NT2/D1 (cell line): ENCODE measurements at regions not wholly inside any gene's neighbourhood (a gene's known extent, or its start where the extent isn't known, plus 50 kb on each side); places are given as distances from the start of the nearest gene placed in this dataset.

Source experiments
- DNase-seq: peaks from one replicate; pipeline ENCODE4 v3.0.0-alpha.2; 2011; ENCODE audit warnings: low read depth, low spot score
- H3K27me3 ChIP-seq: 2 replicates; pipeline ENCODE4 v1.6.0; 2011; ENCODE audit warnings: mild to moderate bottlenecking; ENCODE audit not compliant: insufficient read length, insufficient read depth
- H3K36me3 ChIP-seq: 2 replicates; pipeline ENCODE4 v1.6.1; 2011; ENCODE audit warnings: mild to moderate bottlenecking, low read length, mixed read lengths; ENCODE audit not compliant: insufficient read depth, insufficient read length
- H3K4me1 ChIP-seq: 2 replicates; pipeline ENCODE4 v1.5.1; 2011; ENCODE audit not compliant: insufficient read depth, insufficient read length
- H3K4me3 ChIP-seq: 2 replicates; pipeline ENCODE4 v1.5.1; 2011; ENCODE audit warnings: low read depth; ENCODE audit not compliant: insufficient read length
- H3K9ac ChIP-seq: 2 replicates; pipeline ENCODE4 v1.6.0; 2011; ENCODE audit warnings: low read depth; ENCODE audit not compliant: insufficient read length
- H3K9me3 ChIP-seq: 2 replicates; pipeline ENCODE4 v1.5.1; 2011; ENCODE audit warnings: mild to moderate bottlenecking, low read length; ENCODE audit not compliant: insufficient read depth
- SUZ12 ChIP-seq: IDR thresholded peaks from 2 replicates; pipeline ENCODE4 v1.6.1; 2011; ENCODE audit not compliant: insufficient read length, insufficient read depth; ENCODE audit errors: extremely low read depth
- YY1 ChIP-seq: IDR thresholded peaks from 2 replicates; pipeline ENCODE4 v1.6.1; 2011; ENCODE audit not compliant: insufficient read length, insufficient read depth
- ZNF274 ChIP-seq: IDR thresholded peaks from 2 replicates; pipeline ENCODE4 v1.6.1; 2011; ENCODE audit warnings: mild to moderate bottlenecking, low read depth, low read length

- no peaks in the 10 kb centered on the region for H3K27me3 ChIP-seq
- no peaks in the 10 kb centered on the region for H3K4me1 ChIP-seq
- H3K36me3 ChIP-seq = no peaks in the 10 kb centered on the region
- no peak for DNase-seq
- no peak overlapping the region for H3K4me3 ChIP-seq
- H3K9me3 ChIP-seq = no peaks in the 10 kb centered on the region
- no peak overlapping the region for H3K9ac ChIP-seq
- no peak for TF ChIP-seq SUZ12
- TF ChIP-seq YY1 = no peak
- TF ChIP-seq ZNF274 = no peak
Observed at GRCh38 chr10:3251172-3251571, 78.6 kb upstream of the PITRM1 start.

DNA sequence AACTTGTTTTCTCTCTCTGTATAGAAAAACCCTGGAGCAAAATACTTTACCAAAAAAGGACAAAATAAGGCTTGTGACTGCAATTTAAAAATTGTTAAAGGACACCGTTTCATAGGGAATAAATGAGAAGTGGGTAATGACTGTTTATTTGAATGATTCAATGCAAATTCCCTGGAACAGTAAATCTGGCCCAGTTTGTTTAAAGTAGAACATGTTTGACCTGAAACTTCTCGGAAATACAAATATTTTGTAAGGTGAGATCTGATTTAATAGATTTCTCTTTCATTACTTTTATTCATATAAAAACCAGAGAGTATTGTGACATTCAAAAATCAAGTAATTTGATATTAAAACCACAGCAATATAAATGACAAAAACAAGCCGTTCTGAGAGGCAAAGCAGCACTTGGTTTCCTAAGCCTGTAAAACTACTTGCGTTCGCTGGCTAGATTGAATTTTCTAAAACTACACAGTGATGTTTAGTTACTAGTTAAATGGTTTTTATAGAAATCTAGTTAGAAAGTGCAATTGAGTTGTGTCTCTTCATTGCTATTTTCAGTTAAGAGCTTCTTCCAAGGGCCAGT, 76.8 kb upstream of the PITRM1 start:
- H3K36me3 ChIP-seq = no peaks in the 10 kb centered on the region
- no peaks in the 10 kb centered on the region for H3K9me3 ChIP-seq
- H3K4me1 ChIP-seq = no peaks in the 10 kb centered on the region
- DNase-seq = no peak
- no peaks in the 10 kb centered on the region for H3K27me3 ChIP-seq
- no peak for TF ChIP-seq YY1
- no peak for TF ChIP-seq SUZ12
- no peak for TF ChIP-seq ZNF274
- no peak overlapping the region for H3K9ac ChIP-seq
- H3K4me3 ChIP-seq = no peak overlapping the region

DNA sequence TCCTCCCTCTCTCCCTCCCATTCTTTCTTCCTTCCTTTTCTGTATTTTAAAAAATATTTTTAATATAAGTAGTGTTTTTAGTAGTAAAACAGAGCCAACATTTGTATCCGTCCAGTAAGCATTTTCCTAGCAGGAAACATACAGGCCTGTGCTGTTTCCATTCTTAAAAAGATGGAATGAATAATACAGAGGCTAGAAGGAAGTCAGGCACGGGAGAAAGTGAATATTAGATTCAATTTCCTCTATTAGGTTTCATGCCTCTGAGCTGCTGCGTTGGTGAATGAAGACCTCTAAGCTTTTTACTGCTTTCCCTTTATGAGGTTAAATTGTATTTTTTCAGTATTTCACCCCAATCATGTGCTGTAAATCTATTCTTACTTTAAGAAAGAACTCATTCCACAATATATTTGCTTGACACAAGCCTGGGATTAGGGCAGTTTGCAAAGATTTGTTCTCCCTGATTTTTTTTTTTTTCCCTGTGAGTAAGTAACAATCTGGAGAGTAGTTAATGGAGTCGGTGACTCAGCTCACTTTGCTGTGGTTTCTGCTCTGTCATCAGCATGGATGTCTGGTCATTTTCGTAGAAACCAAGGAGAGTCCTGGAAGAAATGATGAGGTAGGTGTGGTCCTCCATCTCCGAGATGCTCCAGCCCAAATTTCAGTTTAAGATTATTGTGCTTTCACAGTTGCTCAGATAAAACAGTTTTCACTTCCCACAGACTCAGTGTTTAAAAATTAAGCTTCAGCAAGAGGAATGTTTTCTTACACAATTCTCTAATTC, 76.1 kb upstream of the PITRM1 start:
- no peak for TF ChIP-seq SUZ12
- TF ChIP-seq YY1 = no peak
- no peak for TF ChIP-seq ZNF274
- H3K4me3 ChIP-seq = no peak overlapping the region
- H3K9ac ChIP-seq = no peak overlapping the region
- H3K36me3 ChIP-seq = no peaks in the 10 kb centered on the region
- H3K4me1 ChIP-seq = no peaks in the 10 kb centered on the region
- no peaks in the 10 kb centered on the region for H3K27me3 ChIP-seq
- H3K9me3 ChIP-seq = no peaks in the 10 kb centered on the region
- peak; percentile 35 for DNase-seq

DNA sequence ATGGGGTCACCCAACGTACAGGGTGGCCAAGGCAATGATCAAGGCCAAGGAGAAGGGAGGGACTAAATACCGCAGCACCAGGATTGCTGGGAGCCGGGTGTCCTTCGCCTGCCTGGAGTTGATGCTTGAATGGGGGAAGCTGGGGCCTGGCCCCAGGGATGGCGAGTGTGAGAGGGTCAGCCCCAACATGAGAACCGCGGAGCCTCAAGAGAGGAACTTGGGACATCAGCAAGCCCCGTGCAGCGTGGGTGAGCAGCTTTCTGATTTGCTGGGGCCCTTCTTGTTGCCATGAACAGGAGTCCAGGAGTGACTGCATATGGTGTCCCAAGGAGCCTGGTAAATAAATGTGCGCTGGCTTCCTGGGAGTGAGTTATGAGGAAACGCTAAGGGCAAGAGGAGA, 72.8 kb upstream of the PITRM1 start:
- TF ChIP-seq SUZ12 (no peak), ZNF274 (no peak), YY1 (no peak)
- Histone ChIP-seq H3K36me3 (no peaks in the 10 kb centered on the region), H3K4me3 (no peak overlapping the region), H3K27me3 (no peaks in the 10 kb centered on the region), H3K9ac (no peak overlapping the region), H3K4me1 (no peaks in the 10 kb centered on the region), H3K9me3 (no peaks in the 10 kb centered on the region)
- DNase-seq = no peak

- DNase-seq = no peak
- Histone ChIP-seq H3K4me3 (no peak overlapping the region), H3K4me1 (no peaks in the 10 kb centered on the region), H3K9ac (no peak overlapping the region), H3K9me3 (no peaks in the 10 kb centered on the region), H3K36me3 (no peaks in the 10 kb centered on the region), H3K27me3 (peaks cover 11% of the 10 kb centered on the region)
- TF ChIP-seq YY1 (no peak), ZNF274 (no peak), SUZ12 (no peak)
Observed at GRCh38 chr10:3241967-3242650, 69.5 kb upstream of the PITRM1 start.

DNA sequence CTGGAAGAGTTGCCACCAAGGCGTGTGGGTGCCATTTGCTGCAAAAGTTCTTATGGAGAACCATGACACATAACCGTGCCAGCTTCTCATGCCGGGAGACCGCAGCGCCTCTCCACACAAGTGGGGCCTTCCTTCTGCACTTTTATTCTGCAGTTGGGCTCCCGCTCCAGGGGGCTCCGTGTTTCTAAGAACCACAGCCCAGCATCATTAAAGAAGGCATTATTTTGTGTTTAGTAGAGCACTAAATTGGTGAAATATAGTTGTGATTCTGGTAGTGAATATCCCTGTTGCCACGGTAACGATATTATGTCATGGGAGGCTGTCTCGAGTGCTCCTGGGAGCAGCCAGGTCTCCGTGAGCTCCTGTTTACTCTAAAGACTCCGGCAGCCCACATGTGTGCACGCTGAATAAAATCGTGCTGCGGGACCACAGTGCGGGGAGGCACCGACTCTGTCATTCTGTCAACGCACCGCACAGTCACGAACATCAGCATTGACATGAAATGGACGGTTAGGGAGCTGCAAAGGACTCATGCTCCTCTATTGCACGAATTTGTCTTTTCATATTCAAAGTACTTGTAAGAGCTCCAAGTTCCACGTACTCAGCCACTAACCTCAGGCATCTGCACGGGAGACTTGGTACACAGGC, 68.8 kb upstream of the PITRM1 start:
- TF ChIP-seq SUZ12 (no peak), YY1 (no peak), ZNF274 (no peak)
- Histone ChIP-seq H3K4me1 (no peaks in the 10 kb centered on the region), H3K9ac (no peak overlapping the region), H3K36me3 (no peaks in the 10 kb centered on the region), H3K9me3 (no peaks in the 10 kb centered on the region), H3K4me3 (no peak overlapping the region), H3K27me3 (peaks cover 11% of the 10 kb centered on the region)
- DNase-seq = no peak
